NCI-H1092 treated with DMSO at 0.1 percent for 48 hours (cell line): ENCODE measurements at regions not wholly inside any gene's neighbourhood (a gene's known extent, or its start where the extent isn't known, plus 50 kb on each side); places are given as distances from the start of the nearest gene placed in this dataset.

Experiments used
- DNase-seq: peaks from one replicate; lab custom pipeline; 2025; lab: John Stamatoyannopoulos, UW

DNA sequence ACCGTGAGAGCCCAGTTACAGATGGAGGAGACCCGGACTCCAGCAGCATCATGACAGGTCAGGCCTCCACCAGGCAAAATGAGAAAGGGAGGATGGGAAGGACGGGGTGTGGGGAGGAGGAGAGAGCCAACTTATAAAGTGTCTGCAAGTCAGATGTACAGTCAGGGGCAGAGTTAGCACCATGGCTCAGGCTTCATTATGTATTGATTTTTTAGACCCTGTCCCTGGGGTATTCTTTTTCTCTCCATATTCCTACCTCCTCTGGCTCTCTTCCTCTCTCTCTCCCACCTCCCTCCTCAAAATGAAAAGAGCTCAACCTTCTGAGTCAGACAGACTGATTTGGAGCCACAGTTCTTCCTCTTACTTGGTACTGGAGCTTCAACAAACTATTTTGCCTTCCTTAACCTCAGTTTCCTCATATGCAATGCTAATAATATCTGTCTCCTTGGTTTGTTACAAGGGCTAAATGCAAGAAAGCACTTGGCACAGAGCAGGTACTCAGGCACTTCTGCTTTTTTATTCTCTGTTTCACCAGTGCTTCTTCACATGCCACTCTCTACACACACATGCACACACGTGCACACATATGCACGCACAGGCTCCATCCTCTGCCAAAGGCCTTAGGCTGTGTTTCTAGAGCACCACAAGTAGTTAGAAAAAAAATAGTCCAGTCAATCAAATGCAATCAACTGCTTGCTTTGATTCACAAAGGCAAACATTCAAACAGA is 92.3 kb upstream of the PKDCC start:
- DNase-seq, result no peak

DNA sequence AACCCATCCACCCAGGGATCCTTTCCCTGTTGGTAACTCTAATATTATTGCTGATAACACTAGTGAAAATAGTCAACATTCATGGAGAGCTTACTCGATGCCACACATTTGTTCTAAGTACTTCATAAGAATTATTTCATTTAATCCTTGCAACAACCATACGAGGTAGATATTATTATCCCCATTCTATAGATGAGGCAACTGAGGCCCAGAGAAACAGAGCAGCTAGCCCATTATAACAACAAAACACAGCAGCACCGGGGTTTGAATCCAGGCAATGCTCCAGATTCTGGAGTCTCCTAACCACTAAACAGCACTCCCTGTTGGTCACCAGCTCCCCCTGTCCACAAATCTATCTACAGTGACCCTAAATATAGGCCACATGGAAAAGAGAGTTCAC is 90.4 kb upstream of the PKDCC start:
- no peak for DNase-seq

DNA sequence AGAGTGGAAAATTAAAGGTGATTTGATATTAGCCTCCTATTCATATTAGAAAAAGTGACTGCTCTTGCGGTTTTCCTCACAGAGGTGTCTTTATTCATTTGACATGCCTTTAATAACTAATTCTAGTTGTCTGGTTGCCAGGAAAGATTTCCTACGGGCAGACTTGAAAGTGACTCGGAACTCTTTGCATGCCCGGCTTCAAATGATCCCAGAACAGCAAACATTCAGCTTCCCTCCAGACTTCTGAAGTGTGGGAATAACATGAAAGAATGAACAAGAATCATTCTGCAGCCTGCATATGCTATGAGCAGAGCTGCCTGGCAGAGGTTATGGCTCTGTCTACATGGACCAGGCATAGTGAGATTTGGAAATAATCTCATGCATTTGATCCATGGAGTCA is 89.6 kb upstream of the PKDCC start:
- DNase-seq, result no peak

DNA sequence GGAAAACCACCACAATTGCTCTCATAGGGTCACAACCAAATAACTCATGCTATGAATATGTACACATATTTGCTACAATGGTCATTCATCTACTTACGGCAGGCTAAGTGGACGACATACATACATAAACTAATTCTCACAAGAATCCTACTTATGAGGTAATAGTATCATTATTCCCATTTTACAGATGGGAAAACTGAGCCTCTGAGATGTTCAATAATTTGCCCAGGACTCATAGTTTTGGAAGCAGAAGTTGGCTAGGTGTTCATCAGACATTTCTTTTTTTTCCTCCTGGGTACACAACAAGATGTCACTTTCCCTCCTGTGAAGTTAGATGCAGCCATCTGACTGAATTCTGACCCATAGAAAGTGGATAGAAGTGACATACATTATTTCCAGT is 89.0 kb upstream of the PKDCC start:
- no peak for DNase-seq

DNA sequence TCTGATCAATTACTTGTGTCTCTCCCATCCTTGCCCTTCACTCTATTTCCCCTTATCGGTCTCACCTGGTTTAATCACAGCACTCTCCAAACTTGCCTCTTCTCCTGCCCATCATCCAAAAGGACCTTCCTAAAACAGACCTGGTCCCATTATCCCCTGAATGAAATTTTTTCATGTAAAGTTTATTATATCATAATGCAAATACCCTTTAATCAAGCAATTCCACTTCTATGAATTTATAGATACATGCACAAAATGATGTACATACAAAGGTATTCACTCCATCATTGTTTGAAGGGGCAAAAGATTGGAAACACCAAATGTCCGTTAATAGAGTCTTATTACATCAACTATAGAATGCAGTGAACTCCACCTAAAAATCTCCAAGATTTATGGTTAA is 88.1 kb upstream of the PKDCC start:
- no peak for DNase-seq

DNA sequence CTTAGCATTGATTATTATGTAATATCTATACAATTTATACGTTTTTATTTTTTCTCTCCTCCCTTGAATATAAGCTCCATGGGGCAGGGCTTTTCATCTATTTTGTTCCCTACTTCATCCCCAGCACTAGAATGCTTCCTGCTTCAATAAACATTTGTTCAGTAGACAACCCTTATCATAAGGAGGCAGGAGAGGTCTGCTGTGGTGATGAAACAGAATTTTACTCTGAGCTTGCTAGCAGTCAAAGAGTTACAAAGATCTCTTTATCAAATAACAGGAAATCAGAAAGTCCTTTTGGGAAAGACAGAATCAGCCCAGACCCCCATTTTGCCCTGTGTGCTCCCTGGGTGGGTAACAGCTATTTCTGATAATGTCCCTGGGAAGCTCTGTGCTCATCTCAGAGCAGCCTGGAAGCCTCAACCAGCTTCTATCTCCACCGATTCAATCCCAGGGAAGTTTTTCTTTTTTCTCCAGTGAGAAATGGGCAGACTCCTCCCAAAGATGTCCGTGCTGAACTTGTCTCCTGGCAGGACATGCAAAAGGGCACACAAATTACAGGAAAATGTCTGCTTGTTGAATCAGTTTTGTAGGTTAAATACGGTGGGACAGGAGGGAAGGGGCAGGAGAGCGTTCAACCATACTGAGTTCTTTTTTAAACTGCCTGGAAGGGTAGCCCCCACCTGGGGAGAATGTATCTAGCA is 84.7 kb upstream of the PKDCC start:
- DNase-seq, result no peak

DNA sequence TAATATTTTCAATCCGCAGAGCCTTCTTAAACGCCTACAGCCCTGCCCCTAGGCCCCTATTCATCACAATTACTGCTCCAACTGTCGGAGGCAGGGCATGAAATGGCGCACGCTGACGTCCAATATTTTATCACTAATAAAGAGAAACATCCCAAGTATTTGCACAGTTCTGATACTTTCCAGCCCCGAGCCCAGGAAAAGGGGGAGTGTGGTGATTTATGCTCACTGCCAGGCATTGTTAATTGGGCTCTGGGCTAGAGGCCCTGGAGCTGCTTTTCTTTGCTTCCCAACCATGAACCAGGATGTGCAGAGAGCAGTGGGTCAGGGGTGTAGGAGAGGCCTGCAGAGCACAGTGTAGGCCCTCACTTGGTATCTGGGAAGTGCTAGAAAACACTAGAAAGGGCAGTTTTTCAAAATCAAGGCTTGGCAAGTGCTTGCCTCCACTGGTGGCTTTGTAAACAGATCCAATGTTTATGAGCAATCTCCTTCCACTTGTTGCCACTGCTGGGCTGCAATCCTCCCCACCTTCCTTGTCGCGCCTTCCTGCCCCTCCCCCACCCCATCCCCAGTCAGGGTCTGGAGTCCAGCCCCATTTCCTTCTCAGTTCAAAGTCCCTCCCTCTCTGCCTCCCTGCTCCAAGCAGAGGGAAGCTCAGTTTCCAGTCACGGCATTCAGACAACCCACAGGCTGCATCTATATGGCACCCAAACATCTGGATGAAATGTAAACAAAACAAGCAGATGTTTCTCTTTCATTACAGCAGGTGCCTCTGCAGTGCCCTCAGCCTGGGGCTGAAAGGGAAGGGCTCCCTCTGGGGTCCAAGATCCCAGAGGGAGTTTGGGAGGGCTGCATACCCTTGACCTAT is 83.9 kb upstream of the PKDCC start:
- DNase-seq, result peak; percentile 20

DNA sequence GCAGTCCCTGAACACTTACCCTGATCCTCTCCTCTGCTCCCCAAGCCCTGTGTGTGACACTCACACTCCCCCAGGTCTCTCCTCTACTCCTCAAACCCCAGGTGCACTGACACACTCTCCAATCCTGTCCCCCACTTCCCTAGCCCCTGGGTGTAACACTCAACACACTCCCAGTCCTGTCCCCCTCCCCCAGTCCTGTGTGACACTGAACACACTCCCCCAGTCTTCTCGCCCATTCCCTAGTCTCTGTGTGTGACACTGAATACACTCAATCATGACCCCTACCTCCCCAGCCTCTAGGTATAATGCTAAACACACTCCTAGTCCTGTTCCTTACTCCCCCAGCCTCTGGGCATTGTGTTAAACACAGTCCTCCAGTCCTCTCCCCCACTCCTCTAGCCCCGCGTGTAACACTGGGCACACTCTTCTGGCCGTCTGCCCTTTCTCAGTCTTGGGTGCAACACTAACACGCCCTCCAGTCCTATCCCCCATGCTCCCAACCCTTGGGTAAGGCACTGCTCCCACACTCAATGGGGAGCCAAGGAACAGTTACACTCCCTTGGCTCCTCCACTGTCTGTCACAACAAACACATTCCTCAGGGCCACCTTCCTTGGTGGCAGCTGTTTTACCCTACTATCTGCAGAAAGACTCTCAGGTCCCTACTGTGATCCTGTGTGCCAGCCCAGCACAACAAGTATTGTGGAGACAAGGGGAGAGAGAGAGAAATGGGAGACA is 82.5 kb upstream of the PKDCC start:
- no peak for DNase-seq

DNA sequence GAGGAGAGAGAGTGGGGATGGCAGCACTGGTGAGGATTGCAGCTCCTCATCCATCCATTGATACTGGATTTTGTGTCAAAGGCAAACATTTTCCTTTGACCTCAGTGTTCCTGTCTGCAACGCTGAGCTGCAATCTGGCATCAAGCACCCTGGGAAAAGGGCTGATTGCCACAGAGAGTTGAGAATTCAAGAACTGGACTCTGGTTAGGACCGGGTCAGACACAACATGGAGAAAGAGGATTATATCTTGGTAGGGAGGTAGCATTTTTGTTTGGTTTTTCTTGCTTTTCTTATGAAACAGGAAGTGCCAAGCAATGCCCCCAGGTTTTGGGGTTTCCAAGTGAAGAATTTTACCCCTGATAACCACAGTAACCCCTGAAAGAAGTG is 81.9 kb upstream of the PKDCC start:
- no peak for DNase-seq

DNA sequence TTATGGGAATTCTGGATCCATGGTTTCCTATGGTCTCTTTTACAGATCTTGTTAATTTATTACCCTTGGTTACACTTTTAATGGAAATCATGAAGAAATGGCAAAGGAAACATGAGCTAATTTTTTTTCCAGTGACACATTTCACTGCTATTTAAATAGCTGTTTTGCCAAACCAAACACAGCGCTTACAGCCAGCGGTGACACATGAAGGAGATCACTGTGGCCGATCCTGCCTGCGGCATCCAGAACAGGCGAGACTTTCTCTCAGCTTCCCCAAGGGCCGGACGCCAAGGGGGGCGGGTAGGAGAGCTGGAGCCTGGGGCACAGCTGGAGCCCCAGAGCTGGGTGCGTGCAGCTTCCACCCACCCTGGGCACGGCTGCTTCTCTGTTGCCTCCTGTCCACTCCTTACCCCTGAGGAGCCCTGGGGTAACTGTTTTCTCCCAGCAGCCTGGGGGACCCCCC is 81.4 kb upstream of the PKDCC start:
- no peak for DNase-seq

DNA sequence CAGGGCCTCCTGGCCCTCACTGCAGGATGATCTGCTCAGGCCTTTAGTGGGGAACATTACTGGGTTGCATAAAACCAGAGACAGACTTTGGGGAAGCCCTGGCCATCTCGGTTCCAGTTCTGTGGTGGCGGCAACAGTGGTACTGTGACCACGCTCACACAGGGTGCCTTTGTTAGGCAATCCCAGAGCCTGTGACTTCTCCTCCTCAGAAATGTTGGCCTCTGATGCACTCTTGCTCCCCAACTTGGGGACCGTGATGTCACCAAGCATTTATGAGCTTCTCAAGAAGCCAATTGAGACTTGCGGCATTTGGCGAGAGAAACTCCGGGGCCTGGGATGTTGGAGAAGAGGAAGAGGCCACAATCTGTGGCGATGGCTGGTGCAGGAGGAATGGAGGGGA is 80.9 kb upstream of the PKDCC start:
- no peak for DNase-seq

DNA sequence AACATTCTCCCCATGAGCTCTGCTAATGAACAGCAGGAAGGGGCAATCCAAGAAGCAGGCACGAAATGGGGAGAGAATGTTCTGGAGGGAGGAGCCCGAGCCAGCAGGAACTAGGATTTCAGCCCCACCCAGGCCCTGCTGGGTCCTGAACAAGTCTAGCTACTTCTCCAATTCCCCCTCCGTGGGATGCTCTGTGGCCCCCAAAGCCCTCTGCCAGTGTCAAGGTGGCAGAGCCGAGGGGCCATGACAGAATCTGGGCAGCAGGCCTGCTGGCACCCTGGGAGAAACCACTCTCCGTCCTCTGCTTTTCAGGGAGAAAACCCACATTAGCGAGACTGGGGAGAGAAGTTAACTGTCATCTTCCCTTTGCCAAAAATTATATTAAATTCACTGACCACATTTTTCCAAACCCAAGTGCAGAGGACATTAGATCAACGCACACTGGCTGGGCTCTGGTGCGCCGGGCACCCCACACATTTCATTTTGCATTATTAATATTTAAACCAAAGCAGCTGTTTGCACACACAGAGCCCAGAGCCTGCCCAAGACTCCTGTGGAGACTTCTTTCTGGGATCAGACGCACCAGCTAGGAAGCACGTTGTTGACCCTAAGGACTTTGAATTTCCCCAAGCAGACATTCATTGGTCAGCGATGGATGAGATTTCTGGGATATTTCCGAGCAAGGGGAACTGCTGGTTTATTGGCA is 80.2 kb upstream of the PKDCC start:
- DNase-seq, result no peak

DNA sequence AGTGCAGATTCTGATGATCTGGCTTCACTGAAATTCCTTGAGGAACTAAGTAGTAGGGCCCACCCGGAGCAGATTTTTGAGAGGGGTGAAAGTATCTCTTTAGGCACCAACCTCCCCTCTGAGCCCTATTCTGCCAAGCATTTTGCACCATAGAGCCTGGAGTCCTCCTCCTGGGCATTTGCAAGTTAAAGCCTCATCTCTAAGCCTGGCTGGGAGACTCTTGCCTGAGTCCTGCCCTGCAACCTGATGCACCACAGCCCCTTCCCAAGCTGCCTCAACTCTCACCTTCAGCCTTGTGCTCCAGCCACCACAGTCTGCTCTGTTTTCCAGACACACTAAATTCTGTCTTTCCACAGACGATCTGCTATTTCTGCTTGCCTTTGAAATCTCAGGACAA is 79.6 kb upstream of the PKDCC start:
- no peak for DNase-seq

DNA sequence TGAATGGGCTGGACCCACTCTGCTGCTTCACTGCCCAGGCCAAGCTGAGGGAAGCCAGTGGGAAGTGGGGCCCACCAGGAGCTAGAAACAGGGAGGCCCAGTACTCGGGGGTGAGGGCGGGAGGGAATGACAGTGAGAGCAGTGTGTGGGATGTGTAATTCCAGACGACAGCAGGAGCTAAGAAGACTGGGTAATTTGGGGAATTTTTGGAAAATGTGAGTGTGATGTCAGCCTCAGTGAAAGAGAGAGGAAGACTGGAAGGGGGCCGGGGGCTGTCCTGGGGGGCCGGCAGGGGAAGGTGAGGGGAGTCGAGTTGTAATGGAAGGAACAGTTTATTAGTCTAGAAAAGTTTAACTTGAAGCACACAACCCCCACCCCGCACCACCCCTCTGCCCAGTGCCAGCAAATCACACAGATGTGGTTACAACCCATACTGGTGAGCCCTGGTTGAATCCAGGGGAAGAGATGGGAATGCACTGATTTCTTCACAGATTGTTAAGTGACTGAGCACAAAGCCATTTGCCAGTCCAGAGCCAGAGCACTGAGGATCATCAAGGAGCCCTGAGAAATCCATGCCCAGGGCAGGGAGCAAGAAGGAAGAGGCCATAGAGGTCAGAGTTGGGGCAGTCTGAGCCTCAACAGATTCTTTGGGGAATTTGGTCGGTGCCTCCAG is 76.7 kb upstream of the PKDCC start:
- no peak for DNase-seq

DNA sequence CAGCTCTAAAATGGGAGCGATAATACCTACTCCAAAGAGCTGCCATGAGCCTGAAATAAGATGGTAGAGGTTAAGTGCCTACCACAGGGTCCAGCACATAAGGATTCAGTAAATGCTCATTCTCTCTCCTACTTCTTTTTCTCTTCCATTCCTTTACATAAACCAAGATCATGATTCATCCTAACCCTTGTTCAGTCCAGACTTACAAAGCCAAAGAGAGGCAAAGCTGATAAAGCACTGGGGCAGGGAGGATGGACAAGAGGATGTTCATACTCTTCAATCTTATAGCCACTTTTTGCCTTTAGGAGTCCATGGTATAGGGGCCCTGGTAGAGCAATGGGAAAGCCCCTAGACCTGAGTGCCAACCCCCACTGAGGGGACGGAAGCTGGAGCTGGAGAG is 75.6 kb upstream of the PKDCC start:
- no peak for DNase-seq

DNA sequence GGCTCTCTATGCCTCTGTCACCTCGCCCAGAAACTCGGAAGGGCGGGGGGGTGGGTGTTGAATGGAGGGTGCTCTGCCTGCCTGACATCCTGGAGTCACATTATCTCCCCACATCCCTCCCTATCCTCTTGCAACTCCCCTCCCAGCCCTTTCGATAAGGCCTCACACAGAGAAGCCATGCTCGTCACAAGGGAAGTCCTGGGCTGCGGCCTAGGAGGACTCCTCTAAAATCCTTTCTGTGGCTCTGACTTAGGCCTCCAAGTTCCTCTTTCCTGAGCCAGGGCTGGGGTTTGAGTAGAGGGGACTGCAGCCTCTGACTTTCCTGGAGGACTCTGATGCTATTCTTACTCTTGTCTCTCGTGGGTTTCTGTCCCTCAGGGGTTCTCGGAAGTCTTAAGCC is 75.0 kb upstream of the PKDCC start:
- DNase-seq, result no peak

DNA sequence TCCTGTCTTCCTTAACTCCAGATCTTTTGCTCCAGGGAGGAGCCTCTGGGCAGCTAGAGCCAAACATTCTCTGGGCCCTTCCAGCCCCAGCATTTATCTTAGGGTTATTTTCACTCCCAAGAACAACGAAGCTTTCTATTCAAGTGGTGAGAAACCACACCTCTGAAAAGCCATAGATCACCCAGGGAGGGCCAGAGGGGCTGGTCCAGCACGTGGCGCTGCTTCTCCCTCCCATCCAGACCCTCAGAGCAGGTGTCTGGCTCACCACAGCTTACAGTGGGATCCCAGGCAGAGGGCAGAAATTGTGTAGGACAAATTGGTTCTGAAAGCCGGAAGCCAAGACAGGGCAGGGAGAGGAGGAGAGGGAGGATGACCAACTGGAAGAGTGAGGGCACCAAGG is 74.0 kb upstream of the PKDCC start:
- no peak for DNase-seq

DNA sequence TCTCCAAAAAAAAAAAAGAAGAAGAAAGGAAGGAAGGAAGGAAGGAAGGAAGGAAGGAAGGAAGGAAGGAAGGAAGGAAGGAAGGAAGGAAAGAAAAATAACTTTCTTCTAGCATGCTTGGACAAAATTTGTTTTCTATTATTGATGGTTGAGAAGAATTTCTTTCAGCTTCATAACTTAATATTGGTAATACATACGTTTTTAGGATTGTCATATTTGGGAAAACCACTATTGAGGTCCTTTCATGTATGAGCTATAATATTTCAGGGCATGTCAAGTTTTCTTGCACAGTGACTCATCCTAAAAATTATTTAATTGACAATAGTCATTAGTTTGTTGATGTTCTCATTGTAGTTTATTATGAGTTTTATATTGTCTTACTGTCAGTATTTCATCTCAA is 66.4 kb upstream of the PKDCC start:
- DNase-seq, result no peak

DNA sequence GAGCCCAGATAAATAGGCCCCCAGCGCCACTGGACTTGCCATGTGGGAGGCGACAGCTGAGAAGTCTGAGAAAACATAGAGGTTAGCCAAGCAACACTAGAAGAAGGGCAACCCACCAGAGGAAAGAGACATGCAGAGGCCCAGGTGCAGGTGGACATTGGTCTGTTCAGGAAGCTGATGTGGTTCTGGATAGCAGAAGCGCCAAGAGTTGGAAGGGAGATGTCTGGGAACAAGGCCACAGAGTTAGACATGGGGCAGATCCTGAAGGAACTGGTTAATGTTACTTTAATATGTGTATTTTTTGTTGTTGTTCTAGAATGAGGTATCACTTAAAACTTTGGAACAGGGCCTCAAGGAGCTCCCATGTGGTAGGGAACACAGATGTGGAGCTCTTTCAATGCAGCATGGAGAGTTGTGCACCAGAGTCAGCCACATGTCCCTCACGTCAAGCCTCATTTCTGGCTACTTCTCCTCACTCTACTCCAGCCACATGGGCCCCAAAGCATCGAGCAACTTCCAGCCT is 62.2 kb upstream of the PKDCC start:
- no peak for DNase-seq

DNA sequence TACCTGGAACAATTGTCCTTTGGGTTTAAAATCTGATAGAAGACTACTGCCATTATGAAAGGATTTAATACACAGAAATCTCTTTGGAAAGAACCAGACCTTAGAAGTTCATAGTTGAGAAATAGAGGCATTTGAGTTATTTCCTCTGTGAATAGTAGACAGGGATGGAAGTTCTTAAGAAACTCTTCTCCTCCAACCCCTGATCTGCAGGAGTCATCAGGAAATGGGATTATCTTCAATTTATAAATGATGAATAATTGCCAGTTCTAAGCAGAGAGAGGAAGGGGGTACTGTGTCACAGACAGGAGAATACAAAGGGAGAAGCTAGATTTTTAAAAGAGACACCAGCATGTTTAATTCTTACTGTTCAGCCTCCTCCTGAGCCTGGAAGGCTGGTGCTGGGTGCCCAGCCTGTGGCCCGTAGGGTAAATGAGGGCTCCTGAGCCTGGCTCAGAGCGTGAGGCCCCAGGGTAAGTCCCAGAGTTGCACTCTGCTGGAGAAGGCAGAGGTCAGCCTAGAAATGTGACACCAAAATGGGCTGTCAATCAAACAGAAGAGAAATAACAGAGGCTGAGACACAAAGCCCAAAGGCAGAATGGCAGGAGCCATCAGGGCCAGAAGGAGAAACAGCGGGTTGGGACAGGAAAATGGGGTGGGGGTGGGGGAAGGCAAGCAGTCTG is 58.2 kb upstream of the PKDCC start:
- no peak for DNase-seq
